CD8-positive, alpha-beta memory T cell (primary cell): ENCODE measurements at regions not wholly inside any gene's neighbourhood (a gene's known extent, or its start where the extent isn't known, plus 50 kb on each side); places are given as distances from the start of the nearest gene placed in this dataset.

Experiments used
- CTCF ChIA-PET: fragments of 350-600 bp; sonication (Branson Sonifier 250); formaldehyde crosslinking; loops from one replicate; lab custom pipeline; 2021; ENCODE audit warnings: antibody characterized with exemption; lab: Charles Lee
- POLR2A ChIA-PET: fragments of 350-600 bp; sonication (Branson Sonifier 250); formaldehyde crosslinking; loops from one replicate; lab custom pipeline; 2021; ENCODE audit warnings: antibody characterized with exemption; lab: Charles Lee
- DNase-seq, 5 donors: peaks; one replicate each; pipeline versions ENCODE4 v3.0.0 to v3.0.0-alpha.2; 2020 to 2022; ENCODE audit warnings: mixed read lengths in 1 of 5
- H3K27ac ChIP-seq: one replicate; pipeline ENCODE4 v1.7.0; 2013; ENCODE audit warnings: low read depth, mild to moderate bottlenecking, low read length, moderate library complexity
- H3K27me3 ChIP-seq: 2 replicates; pipeline ENCODE4 v1.7.0; 2013; ENCODE audit warnings: low read length, mild to moderate bottlenecking; ENCODE audit not compliant: insufficient read depth, poor library complexity, severe bottlenecking
- H3K36me3 ChIP-seq: 2 replicates; pipeline ENCODE4 v1.7.0; 2013; ENCODE audit warnings: mild to moderate bottlenecking, low read length, moderate library complexity; ENCODE audit not compliant: insufficient read depth
- H3K4me1 ChIP-seq: 2 replicates; pipeline ENCODE4 v1.7.0; 2013; ENCODE audit warnings: mild to moderate bottlenecking, low read length, moderate library complexity; ENCODE audit not compliant: insufficient read depth
- H3K4me3 ChIP-seq: 2 replicates; pipeline ENCODE4 v1.7.0; 2013; ENCODE audit warnings: mild to moderate bottlenecking, low read length
- H3K9me3 ChIP-seq: 2 replicates; pipeline ENCODE4 v1.7.0; 2013; ENCODE audit warnings: mild to moderate bottlenecking, low read length
- H3K27ac Mint-ChIP-seq, 8 donors: one replicate each; pipeline ENCODE4 v1.8.0; 2020 to 2021; ENCODE audit warnings: mixed read lengths in 8 of 8, mild to moderate bottlenecking in 6 of 8, inconsistent platforms in 3 of 8, moderate library complexity in 3 of 8
- H3K27me3 Mint-ChIP-seq, 2 donors: one replicate each; pipeline ENCODE4 v1.8.0; 2020 to 2021; ENCODE audit warnings: mixed read lengths in 2 of 2, mild to moderate bottlenecking in 1 of 2, moderate library complexity in 1 of 2
- H3K36me3 Mint-ChIP-seq, 3 donors: one replicate each; pipeline ENCODE4 v1.8.0; 2020 to 2021; ENCODE audit warnings: mixed read lengths in 3 of 3, inconsistent platforms in 1 of 3, mild to moderate bottlenecking in 1 of 3
- H3K4me1 Mint-ChIP-seq, 3 donors: one replicate each; pipeline ENCODE4 v1.8.0; 2020 to 2021; ENCODE audit warnings: mixed read lengths in 3 of 3, inconsistent platforms in 1 of 3, mild to moderate bottlenecking in 1 of 3
- H3K4me3 Mint-ChIP-seq, 7 donors: one replicate each; pipeline ENCODE4 v1.8.0; 2020 to 2021; ENCODE audit warnings: mixed read lengths in 7 of 7, mild to moderate bottlenecking in 6 of 7, moderate library complexity in 4 of 7, inconsistent platforms in 2 of 7
- H3K9me3 Mint-ChIP-seq, 5 donors: one replicate each; pipeline ENCODE4 v1.8.0; 2020 to 2022; ENCODE audit warnings: mixed read lengths in 5 of 5, mild to moderate bottlenecking in 3 of 5, moderate library complexity in 2 of 5, inconsistent platforms in 1 of 5

- no peak for DNase-seq
- no peak overlapping the region for H3K27ac ChIP-seq
- CTCF ChIA-PET: interaction anchor here (1.2 kb wide), 1 partner anchor 9 kb away, joined by 3 read pairs; no protein-coding TSS in a partner anchor
- POLR2A ChIA-PET: no interaction called here
- H3K36me3 Mint-ChIP-seq: no peaks in the 10 kb centered on the region
- no peak overlapping the region for H3K27ac Mint-ChIP-seq
- H3K9me3 Mint-ChIP-seq: no peaks in the 10 kb centered on the region
- no peaks in the 10 kb centered on the region for H3K36me3 ChIP-seq
- H3K27me3 Mint-ChIP-seq: peaks cover 0 to 5% of the 10 kb centered on the region in 2 donors
- H3K4me1 ChIP-seq: no peaks in the 10 kb centered on the region
- H3K27me3 ChIP-seq: no peaks in the 10 kb centered on the region
- H3K4me1 Mint-ChIP-seq: peaks cover 0 to 2% (median 1%) of the 10 kb centered on the region in 3 donors
- no peaks in the 10 kb centered on the region for H3K9me3 ChIP-seq
- no peak overlapping the region for H3K4me3 Mint-ChIP-seq
- H3K4me3 ChIP-seq: no peak overlapping the region
These were observed 78.5 kb downstream of the RHOB start for GRCh38 chr2:20525041-20526035.

- H3K36me3 Mint-ChIP-seq: no peaks in the 10 kb centered on the region
- Histone ChIP-seq H3K4me3 (no peak overlapping the region), H3K27ac (no peak overlapping the region), H3K27me3 (no peaks in the 10 kb centered on the region), H3K36me3 (no peaks in the 10 kb centered on the region), H3K9me3 (no peaks in the 10 kb centered on the region), H3K4me1 (no peaks in the 10 kb centered on the region)
- H3K4me1 Mint-ChIP-seq: peaks cover 0 to 2% (median 1%) of the 10 kb centered on the region in 3 donors
- H3K27ac Mint-ChIP-seq: no peak overlapping the region
- no peak for DNase-seq
- peaks cover 0 to 5% of the 10 kb centered on the region in 2 donors for H3K27me3 Mint-ChIP-seq
- H3K4me3 Mint-ChIP-seq: no peak overlapping the region
- ChIA-PET POLR2A (no interaction called here), CTCF (interaction anchor here (1.2 kb wide), 1 partner anchor 8 kb away, joined by 3 read pairs; no protein-coding TSS in a partner anchor)
- H3K9me3 Mint-ChIP-seq: no peaks in the 10 kb centered on the region
These were observed 79.3 kb downstream of the RHOB start for GRCh38 chr2:20526160-20526559.

- Histone ChIP-seq H3K4me3 (no peak overlapping the region), H3K27me3 (no peaks in the 10 kb centered on the region)
These were observed 79.8 kb downstream of the RHOB start for GRCh38 chr2:20526708-20527107.

GRCh38 chr2:20528713-20529112, 81.8 kb downstream of the RHOB start:
- H3K36me3 Mint-ChIP-seq: no peaks in the 10 kb centered on the region
- no peak for DNase-seq
- CTCF ChIA-PET: no interaction called here
- no peaks in the 10 kb centered on the region for H3K9me3 Mint-ChIP-seq
- H3K27me3 Mint-ChIP-seq: peaks cover 0 to 1% of the 10 kb centered on the region in 2 donors
- H3K36me3 ChIP-seq: no peaks in the 10 kb centered on the region
- H3K27ac Mint-ChIP-seq: no peak overlapping the region
- no peak overlapping the region for H3K27ac ChIP-seq
- POLR2A ChIA-PET: no interaction called here
- no peak overlapping the region for H3K4me3 Mint-ChIP-seq
- H3K27me3 ChIP-seq: no peaks in the 10 kb centered on the region
- H3K4me3 ChIP-seq: no peak overlapping the region
- H3K9me3 ChIP-seq: no peaks in the 10 kb centered on the region
- H3K4me1 ChIP-seq: no peaks in the 10 kb centered on the region
- H3K4me1 Mint-ChIP-seq: peaks cover 0 to 2% (median 1%) of the 10 kb centered on the region in 3 donors

More at GRCh38 chr2:20526708-20527107, 79.8 kb downstream of the RHOB start:
- Mint-ChIP-seq H3K36me3 (no peaks in the 10 kb centered on the region), H3K4me1 (peaks cover 0 to 2% (median 1%) of the 10 kb centered on the region in 3 donors), H3K4me3 (no peak overlapping the region), H3K9me3 (no peaks in the 10 kb centered on the region), H3K27ac (no peak overlapping the region), H3K27me3 (peaks cover 0 to 3% of the 10 kb centered on the region in 2 donors)
- H3K9me3 ChIP-seq: no peaks in the 10 kb centered on the region
- H3K36me3 ChIP-seq: no peaks in the 10 kb centered on the region
- no peak overlapping the region for H3K27ac ChIP-seq
- H3K4me1 ChIP-seq: no peaks in the 10 kb centered on the region
- DNase-seq: no peak
- POLR2A ChIA-PET: no interaction called here
- CTCF ChIA-PET: interaction anchor here (1.1 kb wide), 1 partner anchor 27 kb away, joined by 3 read pairs; no protein-coding TSS in a partner anchor

GRCh38 chr2:20530520-20530919, 83.6 kb downstream of the RHOB start:
- Histone ChIP-seq H3K27ac (no peak overlapping the region), H3K36me3 (no peaks in the 10 kb centered on the region), H3K4me3 (no peak overlapping the region), H3K9me3 (no peaks in the 10 kb centered on the region), H3K4me1 (no peaks in the 10 kb centered on the region), H3K27me3 (no peaks in the 10 kb centered on the region)
- Mint-ChIP-seq H3K4me3 (no peak overlapping the region), H3K4me1 (no peaks in the 10 kb centered on the region), H3K27me3 (peaks cover 0 to 9% of the 10 kb centered on the region in 2 donors), H3K27ac (peak overlapping the region in 1 of 8 donors; percentile 23), H3K9me3 (no peaks in the 10 kb centered on the region), H3K36me3 (no peaks in the 10 kb centered on the region)
- POLR2A ChIA-PET: no interaction called here
- CTCF ChIA-PET: no interaction called here
- DNase-seq: no peak

- Mint-ChIP-seq H3K27ac (no peak overlapping the region), H3K4me3 (no peak overlapping the region), H3K36me3 (no peaks in the 10 kb centered on the region), H3K9me3 (no peaks in the 10 kb centered on the region), H3K27me3 (peaks cover 0 to 9% of the 10 kb centered on the region in 2 donors), H3K4me1 (no peaks in the 10 kb centered on the region)
- Histone ChIP-seq H3K36me3 (no peaks in the 10 kb centered on the region), H3K9me3 (no peaks in the 10 kb centered on the region), H3K27ac (no peak overlapping the region), H3K4me1 (no peaks in the 10 kb centered on the region), H3K4me3 (no peak overlapping the region), H3K27me3 (no peaks in the 10 kb centered on the region)
- DNase-seq: no peak
- ChIA-PET CTCF (no interaction called here), POLR2A (no interaction called here)
These were observed 84.9 kb downstream of the RHOB start for GRCh38 chr2:20531633-20532262.

- Histone ChIP-seq H3K4me1 (no peaks in the 10 kb centered on the region), H3K4me3 (no peak overlapping the region), H3K27ac (no peak overlapping the region), H3K9me3 (no peaks in the 10 kb centered on the region), H3K36me3 (no peaks in the 10 kb centered on the region), H3K27me3 (no peaks in the 10 kb centered on the region)
- POLR2A ChIA-PET: no interaction called here
- H3K4me1 Mint-ChIP-seq: no peaks in the 10 kb centered on the region
- no peaks in the 10 kb centered on the region for H3K9me3 Mint-ChIP-seq
- CTCF ChIA-PET: no interaction called here
- H3K27ac Mint-ChIP-seq: no peak overlapping the region
- DNase-seq: no peak
- H3K36me3 Mint-ChIP-seq: no peaks in the 10 kb centered on the region
- no peak overlapping the region for H3K4me3 Mint-ChIP-seq
- peaks cover 0 to 9% of the 10 kb centered on the region in 2 donors for H3K27me3 Mint-ChIP-seq
These were observed 86.0 kb downstream of the RHOB start for GRCh38 chr2:20532634-20533437.
